SK-N-MC (cell line): ENCODE measurements at regions not wholly inside any gene's neighbourhood (a gene's known extent, or its start where the extent isn't known, plus 50 kb on each side); places are given as distances from the start of the nearest gene placed in this dataset.

Experiments used
- DNase-seq: peaks from one replicate; pipeline ENCODE4 v3.0.0-alpha.2; 2011; ENCODE audit warnings: low read depth, low spot score
- H3K27ac ChIP-seq: fragments of 200-600 bp; sonication (generic); 2 replicates; pipeline ENCODE4 v1.5.1; 2016; ENCODE audit warnings: mixed run types
- H3K36me3 ChIP-seq: fragments of 200-600 bp; sonication (generic); 2 replicates; pipeline ENCODE4 v1.6.1; 2017; ENCODE audit warnings: antibody characterized with exemption, low read length, mixed read lengths; ENCODE audit not compliant: insufficient read depth
- H3K4me3 ChIP-seq: fragments of 200-600 bp; sonication (generic); 2 replicates; pipeline ENCODE4 v1.5.1; 2016
- H3K9ac ChIP-seq: fragments of 200-600 bp; sonication (generic); 2 replicates; pipeline ENCODE4 v1.8.0; 2017; ENCODE audit warnings: mixed run types, mixed read lengths; ENCODE audit not compliant: insufficient read length
- H3K9me3 ChIP-seq: fragments of 200-600 bp; sonication (generic); 2 replicates; pipeline ENCODE4 v1.6.1; 2017; ENCODE audit warnings: low read depth, mild to moderate bottlenecking, antibody characterized with exemption, low read length, moderate library complexity, mixed read lengths
- EZH2 ChIP-seq: fragments of 200-600 bp; sonication (generic); IDR thresholded peaks from one replicate; pipeline ENCODE4 v1.6.1; 2017; ENCODE audit warnings: antibody characterized with exemption
- FOXP2 ChIP-seq: optimal IDR thresholded peaks from 2 replicates; pipeline ENCODE3; 2011; ENCODE audit warnings: mild to moderate bottlenecking, moderate library complexity; ENCODE audit not compliant: insufficient read depth; ENCODE audit errors: extremely low read length, control extremely low read depth
- POLR2AphosphoS5 ChIP-seq: IDR thresholded peaks from 2 replicates; pipeline ENCODE4 v1.6.1; 2012; ENCODE audit warnings: mild to moderate bottlenecking, low read depth, low read length, borderline replicate concordance

- Histone ChIP-seq H3K4me3 (no peak overlapping the region), H3K27ac (no peak overlapping the region), H3K9me3 (no peaks in the 10 kb centered on the region), H3K36me3 (no peaks in the 10 kb centered on the region), H3K9ac (no peak overlapping the region)
- no peak for DNase-seq
- no peak for TF ChIP-seq FOXP2
- no peak for TF ChIP-seq EZH2
- no peak for TF ChIP-seq POLR2AphosphoS5
Measured at GRCh38 chr6:16976385-16977183, 125.3 kb upstream of the STMND1 start.

- no peak for TF ChIP-seq POLR2AphosphoS5
- no peak for TF ChIP-seq FOXP2
- TF ChIP-seq EZH2 = no peak
Measured at GRCh38 chr6:16974704-16975359, 127.0 kb upstream of the STMND1 start.

GRCh38 chr6:16974387-16974673, 127.5 kb upstream of the STMND1 start:
- TF ChIP-seq FOXP2 = no peak
- TF ChIP-seq EZH2 = no peak
- TF ChIP-seq POLR2AphosphoS5 = no peak
- H3K4me3 ChIP-seq = no peak overlapping the region
- H3K36me3 ChIP-seq = no peaks in the 10 kb centered on the region
- no peaks in the 10 kb centered on the region for H3K9me3 ChIP-seq
- H3K9ac ChIP-seq = no peak overlapping the region
- no peak for DNase-seq
- no peak overlapping the region for H3K27ac ChIP-seq

More at GRCh38 chr6:16974704-16975359, 127.0 kb upstream of the STMND1 start:
- DNase-seq = no peak
- no peak overlapping the region for H3K27ac ChIP-seq
- H3K9ac ChIP-seq = no peak overlapping the region
- no peak overlapping the region for H3K4me3 ChIP-seq
- no peaks in the 10 kb centered on the region for H3K36me3 ChIP-seq
- H3K9me3 ChIP-seq = no peaks in the 10 kb centered on the region

GRCh38 chr6:16973545-16974386, 128.1 kb upstream of the STMND1 start:
- DNase-seq = no peak
- TF ChIP-seq FOXP2 (no peak), POLR2AphosphoS5 (no peak), EZH2 (no peak)
- Histone ChIP-seq H3K36me3 (no peaks in the 10 kb centered on the region), H3K4me3 (no peak overlapping the region), H3K9me3 (no peaks in the 10 kb centered on the region), H3K27ac (no peak overlapping the region), H3K9ac (no peak overlapping the region)

GRCh38 chr6:16973051-16973450, 128.8 kb upstream of the STMND1 start:
- peak overlapping the region; percentile 54 for H3K27ac ChIP-seq
- no peak for DNase-seq
- H3K9ac ChIP-seq = no peak overlapping the region
- H3K36me3 ChIP-seq = no peaks in the 10 kb centered on the region
- H3K4me3 ChIP-seq = no peak overlapping the region
- no peak for TF ChIP-seq FOXP2
- no peak for TF ChIP-seq POLR2AphosphoS5
- TF ChIP-seq EZH2 = no peak
- H3K9me3 ChIP-seq = no peaks in the 10 kb centered on the region

GRCh38 chr6:16972535-16972934, 129.3 kb upstream of the STMND1 start:
- Histone ChIP-seq H3K36me3 (no peaks in the 10 kb centered on the region), H3K9me3 (no peaks in the 10 kb centered on the region), H3K27ac (peak overlapping the region; percentile 54), H3K9ac (no peak overlapping the region), H3K4me3 (no peak overlapping the region)
- no peak for DNase-seq
- TF ChIP-seq EZH2 = no peak
- no peak for TF ChIP-seq FOXP2
- no peak for TF ChIP-seq POLR2AphosphoS5

- Histone ChIP-seq H3K27ac (peak overlapping the region; percentile 67; the same call in 1 of the 2 replicates), H3K4me3 (peak overlapping the region; percentile 36), H3K9ac (peak overlapping the region; percentile 11), H3K36me3 (no peaks in the 10 kb centered on the region), H3K9me3 (no peaks in the 10 kb centered on the region)
- no peak for DNase-seq
- TF ChIP-seq EZH2 (no peak), FOXP2 (no peak), POLR2AphosphoS5 (no peak)
Measured at GRCh38 chr6:16969699-16970655, 131.9 kb upstream of the STMND1 start.
